T-helper 9 cell (primary cell): ENCODE measurements at regions not wholly inside any gene's neighbourhood (a gene's known extent, or its start where the extent isn't known, plus 50 kb on each side); places are given as distances from the start of the nearest gene placed in this dataset.
"Not testable (repeated sequence)": the region's sequence is repeated elsewhere in the genome, so short reads cannot be mapped to it uniquely, and the experiment has no call there.

Source experiments
- DNase-seq: peaks from one replicate; pipeline ENCODE4 v3.0.0-alpha.2; 2020

GRCh38 chr2:111598944-111599343 is 285.0 kb downstream of the ANAPC1 start:
- not testable (repeated sequence) for DNase-seq

DNA sequence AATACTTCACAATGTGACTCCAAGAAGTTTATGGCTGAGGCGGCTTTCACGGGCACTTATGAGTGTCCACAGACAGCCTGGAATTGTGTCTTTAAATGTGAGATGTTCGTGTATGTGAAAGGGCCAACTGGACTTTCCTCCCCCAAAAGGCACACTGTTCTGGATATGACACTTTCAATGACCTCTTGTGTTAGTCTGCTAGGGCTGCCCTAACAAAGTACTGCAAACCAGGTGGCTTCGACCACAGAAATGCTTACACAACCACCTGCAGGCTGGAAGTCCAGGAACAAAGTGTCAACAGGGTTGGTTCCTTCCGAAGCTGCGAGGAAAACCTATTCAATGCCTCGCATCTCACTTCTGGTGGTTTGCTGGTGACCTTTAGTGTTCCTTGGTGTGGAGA is 281.7 kb downstream of the ANAPC1 start:
- DNase-seq = not testable (repeated sequence)

- DNase-seq = not testable (repeated sequence)
Observed at GRCh38 chr2:111605798-111606197, 278.2 kb downstream of the ANAPC1 start.

DNA sequence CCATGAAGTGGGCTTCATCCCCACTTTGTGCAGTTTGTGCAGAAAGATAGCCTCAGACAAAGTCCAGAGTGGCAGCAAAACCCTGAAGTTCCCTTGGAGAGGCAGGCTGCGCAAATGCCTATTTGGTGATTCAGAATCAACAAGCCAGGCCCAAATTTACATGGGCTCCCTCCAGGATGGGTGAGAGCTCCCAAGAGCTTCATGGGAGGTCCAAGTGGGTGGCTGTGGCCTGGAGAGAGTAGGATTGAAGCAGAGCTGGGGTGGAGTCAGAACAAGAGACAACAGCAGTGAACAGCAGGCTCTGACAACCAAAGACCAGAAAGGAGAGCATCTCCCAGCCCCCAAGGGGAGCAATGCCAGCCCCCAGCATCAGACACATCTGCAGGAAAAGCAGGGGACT is 277.4 kb downstream of the ANAPC1 start:
- not testable (repeated sequence) for DNase-seq

- DNase-seq = not testable (repeated sequence)
Observed at GRCh38 chr2:111609146-111609844, 274.7 kb downstream of the ANAPC1 start.

DNA sequence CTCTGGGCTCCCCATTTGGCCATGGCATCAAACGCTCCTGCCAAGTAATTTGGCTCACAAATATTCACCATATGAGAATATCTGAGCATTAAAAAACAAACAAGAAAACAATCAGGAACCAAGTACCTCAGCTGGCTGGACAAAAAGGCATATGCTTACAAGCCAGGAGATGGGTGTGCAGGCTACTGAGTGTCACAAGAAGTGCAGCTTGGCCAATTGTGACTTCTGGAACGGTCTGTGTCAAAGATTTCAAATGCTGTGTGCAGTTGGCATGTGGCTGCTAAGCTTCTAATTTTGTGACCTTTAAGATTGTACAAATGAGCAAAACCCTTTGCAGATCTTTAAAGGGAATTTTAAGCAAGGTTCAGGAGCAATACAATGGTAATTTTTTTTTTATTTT is 274.0 kb downstream of the ANAPC1 start:
- DNase-seq = not testable (repeated sequence)

GRCh38 chr2:111616651-111617218 is 267.3 kb downstream of the ANAPC1 start:
- DNase-seq = no peak

GRCh38 chr2:111617299-111618225 is 266.4 kb downstream of the ANAPC1 start:
- DNase-seq = no peak

GRCh38 chr2:111618226-111618977 is 265.6 kb downstream of the ANAPC1 start:
- DNase-seq = no peak

- DNase-seq = no peak
Observed at GRCh38 chr2:111618978-111619902, 264.8 kb downstream of the ANAPC1 start.

DNA sequence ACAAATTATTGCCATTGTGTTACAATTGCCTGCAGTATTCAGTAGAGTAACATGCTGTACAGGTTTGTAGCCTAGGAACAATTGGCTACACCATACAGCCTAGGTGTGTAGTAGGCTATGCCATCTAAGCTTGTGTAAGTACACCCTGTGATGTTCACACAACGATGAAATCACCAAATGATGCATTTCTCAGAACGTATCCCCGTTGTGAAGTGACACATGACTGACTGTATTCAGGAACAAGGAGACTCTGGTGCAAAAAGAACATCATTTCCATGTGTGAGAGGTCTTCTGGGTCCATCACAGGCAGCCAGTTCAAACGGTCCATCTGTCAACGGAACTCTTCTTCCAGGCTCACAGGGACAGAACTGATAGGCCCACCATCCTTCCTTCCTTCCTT is 263.7 kb downstream of the ANAPC1 start:
- no peak for DNase-seq

GRCh38 chr2:111622859-111623258 is 261.1 kb downstream of the ANAPC1 start:
- DNase-seq = no peak

DNA sequence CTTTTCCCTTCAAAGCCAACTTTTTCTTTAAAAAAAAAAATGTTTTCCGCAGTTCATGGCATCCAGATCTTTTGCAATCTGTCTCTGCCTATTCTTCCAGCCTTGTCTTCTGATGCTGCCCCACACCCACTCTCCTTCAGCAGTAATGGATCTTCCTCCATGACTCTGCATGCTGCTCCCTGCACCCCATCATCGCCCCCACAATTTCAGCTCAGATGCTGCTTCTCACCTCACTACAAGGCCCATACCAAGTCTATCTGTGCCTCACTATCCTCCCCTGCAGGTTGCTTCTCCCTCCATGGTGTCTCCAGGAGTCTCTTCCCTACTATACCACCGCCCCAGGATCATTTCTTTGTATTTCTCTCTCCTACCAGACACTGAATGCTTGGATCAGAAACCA is 260.6 kb downstream of the ANAPC1 start:
- DNase-seq = no peak

- DNase-seq = no peak
Observed at GRCh38 chr2:111624411-111625156, 259.4 kb downstream of the ANAPC1 start.

- DNase-seq = not testable (repeated sequence)
Observed at GRCh38 chr2:111625157-111625537, 258.8 kb downstream of the ANAPC1 start.

DNA sequence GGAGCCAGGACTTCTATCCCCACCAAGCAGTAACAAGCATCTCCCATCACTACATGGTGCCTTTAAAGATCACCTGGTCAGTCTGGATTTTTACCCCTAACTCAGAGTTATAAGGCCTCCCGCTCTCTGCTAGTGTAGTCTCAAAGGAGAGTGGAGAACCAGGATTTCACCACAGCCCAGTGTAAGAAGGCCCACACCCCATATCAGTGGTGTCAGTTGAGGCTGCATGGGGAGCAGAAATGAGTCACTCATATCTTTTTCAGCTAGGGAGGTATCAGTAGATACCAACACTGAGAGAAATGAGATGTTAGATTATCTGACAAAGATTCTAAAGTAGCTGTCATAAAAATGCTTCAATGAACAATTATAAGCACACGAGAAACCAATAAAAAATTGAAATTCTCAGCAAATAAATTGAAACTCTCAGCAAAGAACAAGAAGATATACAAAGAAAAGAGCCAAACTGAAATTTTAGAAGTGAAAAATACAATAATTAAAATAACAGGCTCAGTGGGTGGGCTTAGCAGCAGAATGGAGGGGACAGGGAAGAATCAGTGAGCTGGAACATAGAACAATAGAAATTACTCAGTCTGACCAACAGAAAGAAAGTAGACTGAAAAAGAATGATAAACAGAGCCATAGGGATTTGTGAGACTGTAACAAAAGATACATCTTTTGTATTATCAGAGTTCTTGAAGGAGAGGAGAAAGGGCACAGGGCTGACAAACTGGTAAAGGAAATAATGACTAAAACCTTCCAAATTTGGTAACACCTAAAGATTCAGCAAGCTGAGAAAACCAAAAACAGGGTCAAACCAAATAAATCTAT is 257.7 kb downstream of the ANAPC1 start:
- no peak for DNase-seq

DNA sequence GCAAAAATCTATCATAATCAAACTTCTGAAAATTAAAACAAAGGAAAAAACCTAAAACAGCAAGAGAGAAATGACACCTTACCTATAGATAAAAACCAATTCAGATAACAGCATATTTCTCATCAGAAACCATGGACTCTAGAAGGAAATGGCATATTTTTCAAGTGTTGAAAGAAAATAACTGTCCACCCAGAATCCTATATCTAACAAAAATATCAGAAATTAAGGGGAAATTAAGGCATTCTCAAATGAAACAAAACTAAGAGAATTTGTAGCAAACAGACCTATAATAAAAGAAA is 257.2 kb downstream of the ANAPC1 start:
- no peak for DNase-seq

- DNase-seq = no peak
Observed at GRCh38 chr2:111627256-111627655, 256.7 kb downstream of the ANAPC1 start.

DNA sequence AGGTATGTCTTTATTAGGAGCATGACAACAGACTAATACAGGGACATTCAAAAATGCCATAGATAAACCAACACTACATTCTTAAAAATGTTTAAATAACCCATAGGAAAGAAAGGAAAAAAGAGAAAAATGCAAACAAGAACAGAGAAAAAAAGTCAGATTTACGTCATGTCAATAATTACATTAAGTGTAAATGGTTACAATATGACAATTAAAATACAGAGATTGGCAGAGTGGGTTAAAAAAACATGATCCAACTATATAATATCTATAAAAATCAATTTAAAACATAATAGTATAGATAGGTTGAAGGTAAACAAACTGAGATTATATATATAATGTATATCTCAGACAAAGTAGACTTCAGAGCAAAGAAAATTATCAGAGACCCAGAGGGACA is 255.8 kb downstream of the ANAPC1 start:
- no peak for DNase-seq

- DNase-seq = no peak
Observed at GRCh38 chr2:111629983-111630382, 254.0 kb downstream of the ANAPC1 start.
